ENCODE measurements at regions not wholly inside any gene's neighbourhood (a gene's known extent, or its start where the extent isn't known, plus 50 kb on each side); places are given as distances from the start of the nearest gene placed in this dataset.

GRCh38 chr6:139653111-139653510, 278.7 kb upstream of the CITED2 start:
- TF ChIP-seq POLR3A (IDR thresholded peaks at IDR 0.05; ENCODE audit: borderline replicate concordance, extremely low read depth, insufficient read depth, insufficient read length): no peak
- no peak for TF ChIP-seq NONO (IDR thresholded peaks at IDR 0.05; ENCODE audit: low read depth in 2 of 2, low read length in 1 of 2)
- TF ChIP-seq ZNF354B (CRISPR knock-in tag; IDR thresholded peaks at IDR 0.05): no peak
- no peak for TF ChIP-seq ZFP36 (IDR thresholded peaks at IDR 0.05; ENCODE audit: low read depth, low read length, partially characterized antibody)
- no peak for TF ChIP-seq SIX5 (IDR thresholded peaks at IDR 0.05; ENCODE audit: borderline replicate concordance in 1 of 2, insufficient read depth in 1 of 2, low read depth in 1 of 2, low read length in 2 of 2)
- no peak for TF ChIP-seq PBX2 (CRISPR knock-in tag; IDR thresholded peaks at IDR 0.05; ENCODE audit: low read depth)
- TF ChIP-seq PBX2 (tag; conservative IDR thresholded peaks at IDR 0.05; ENCODE audit: low read depth): peak; percentile 69
- TF ChIP-seq SIN3A (IDR thresholded peaks at IDR 0.05; ENCODE audit: borderline replicate concordance in 2 of 2, control insufficient read depth in 1 of 2, low read depth in 2 of 2, low read length in 2 of 2): no peak
- TF ChIP-seq SNRNP70 (optimal IDR thresholded peaks at IDR 0.05; ENCODE audit: low read depth, low read length): no peak
- no peak for TF ChIP-seq USF2 (CRISPR knock-in tag; IDR thresholded peaks at IDR 0.05)
- TF ChIP-seq MXI1 (IDR thresholded peaks at IDR 0.05; ENCODE audit: low read depth, low read length): no peak
- TF ChIP-seq CTCF (IDR thresholded peaks at IDR 0.05 in 2 of 3, conservative IDR thresholded peaks at IDR 0.05 in 1 of 3; ENCODE audit: insufficient read depth in 2 of 3, low read depth in 1 of 3, low read length in 3 of 3): no peak
- TF ChIP-seq ARID3A (IDR thresholded peaks at IDR 0.05; ENCODE audit: borderline replicate concordance, low read depth, low read length): no peak
- TF ChIP-seq ZNF639 (CRISPR knock-in tag; conservative IDR thresholded peaks at IDR 0.05 in 1 of 2, IDR thresholded peaks at IDR 0.05 in 1 of 2): no peak

Data from K562 (cell line).